ENCODE measurements at regions not wholly inside any gene's neighbourhood (a gene's known extent, or its start where the extent isn't known, plus 50 kb on each side); places are given as distances from the start of the nearest gene placed in this dataset.

DNA sequence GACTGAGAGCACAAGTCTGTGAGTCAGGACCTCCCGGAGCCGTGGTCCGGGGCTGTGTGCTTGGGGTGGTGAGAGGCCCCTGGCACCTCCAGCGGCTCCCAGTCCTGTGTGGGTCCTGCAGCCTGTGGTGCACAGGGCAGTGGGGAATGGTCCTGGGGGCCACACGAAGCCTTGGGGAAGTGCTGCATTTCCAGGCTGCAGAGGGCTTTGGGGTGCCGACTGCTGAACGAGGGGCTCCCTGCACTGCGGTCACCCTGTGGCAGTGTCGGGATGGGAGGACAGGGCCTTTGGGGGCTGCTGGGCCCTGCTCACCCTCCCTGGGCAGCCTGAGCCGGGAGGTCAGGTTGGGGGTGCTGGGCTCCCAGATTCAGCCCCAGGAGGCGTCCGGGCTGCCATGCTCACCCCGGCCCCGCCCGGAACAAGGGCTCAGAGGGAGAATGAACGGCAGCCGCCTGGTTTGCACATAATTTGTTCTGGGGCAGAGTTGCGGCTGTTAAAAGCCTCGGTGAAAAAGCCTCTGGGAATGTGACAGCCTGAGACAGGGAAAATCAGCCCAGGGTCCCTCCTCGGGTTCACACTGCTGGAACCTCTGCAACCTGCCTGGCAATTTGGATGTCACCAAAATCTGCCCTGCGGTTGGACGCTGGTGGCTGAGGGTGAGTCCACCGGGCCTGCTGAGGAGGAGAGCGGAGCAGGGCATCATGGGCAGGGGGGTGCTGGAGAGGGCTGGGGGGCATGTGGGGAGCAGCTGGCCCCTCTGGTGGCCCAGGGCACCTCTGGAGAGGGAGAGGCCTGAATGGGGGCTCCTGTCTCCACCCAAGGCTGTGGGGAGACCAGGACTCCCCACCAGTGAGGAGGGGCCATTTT, 109.2 kb downstream of the KIF26A start (continued):
- TF ChIP-seq SIN3A (IDR thresholded peaks at IDR 0.05; ENCODE audit: borderline replicate concordance in 2 of 2, control insufficient read depth in 1 of 2, low read depth in 2 of 2, low read length in 2 of 2) (no peak), EWSR1 (IDR thresholded peaks at IDR 0.05; ENCODE audit: borderline replicate concordance, low read depth, partially characterized antibody) (no peak), NFYB (IDR thresholded peaks at IDR 0.05; ENCODE audit: extremely low read depth, insufficient read length) (no peak)
- TF ChIP-seq, protein P1, sequence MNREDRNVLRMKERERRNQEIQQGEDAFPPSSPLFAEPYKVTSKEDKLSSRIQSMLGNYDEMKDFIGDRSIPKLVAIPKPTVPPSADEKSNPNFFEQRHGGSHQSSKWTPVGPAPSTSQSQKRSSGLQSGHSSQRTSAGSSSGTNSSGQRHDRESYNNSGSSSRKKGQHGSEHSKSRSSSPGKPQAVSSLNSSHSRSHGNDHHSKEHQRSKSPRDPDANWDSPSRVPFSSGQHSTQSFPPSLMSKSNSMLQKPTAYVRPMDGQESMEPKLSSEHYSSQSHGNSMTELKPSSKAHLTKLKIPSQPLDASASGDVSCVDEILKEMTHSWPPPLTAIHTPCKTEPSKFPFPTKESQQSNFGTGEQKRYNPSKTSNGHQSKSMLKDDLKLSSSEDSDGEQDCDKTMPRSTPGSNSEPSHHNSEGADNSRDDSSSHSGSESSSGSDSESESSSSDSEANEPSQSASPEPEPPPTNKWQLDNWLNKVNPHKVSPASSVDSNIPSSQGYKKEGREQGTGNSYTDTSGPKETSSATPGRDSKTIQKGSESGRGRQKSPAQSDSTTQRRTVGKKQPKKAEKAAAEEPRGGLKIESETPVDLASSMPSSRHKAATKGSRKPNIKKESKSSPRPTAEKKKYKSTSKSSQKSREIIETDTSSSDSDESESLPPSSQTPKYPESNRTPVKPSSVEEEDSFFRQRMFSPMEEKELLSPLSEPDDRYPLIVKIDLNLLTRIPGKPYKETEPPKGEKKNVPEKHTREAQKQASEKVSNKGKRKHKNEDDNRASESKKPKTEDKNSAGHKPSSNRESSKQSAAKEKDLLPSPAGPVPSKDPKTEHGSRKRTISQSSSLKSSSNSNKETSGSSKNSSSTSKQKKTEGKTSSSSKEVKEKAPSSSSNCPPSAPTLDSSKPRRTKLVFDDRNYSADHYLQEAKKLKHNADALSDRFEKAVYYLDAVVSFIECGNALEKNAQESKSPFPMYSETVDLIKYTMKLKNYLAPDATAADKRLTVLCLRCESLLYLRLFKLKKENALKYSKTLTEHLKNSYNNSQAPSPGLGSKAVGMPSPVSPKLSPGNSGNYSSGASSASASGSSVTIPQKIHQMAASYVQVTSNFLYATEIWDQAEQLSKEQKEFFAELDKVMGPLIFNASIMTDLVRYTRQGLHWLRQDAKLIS (CRISPR knock-in tag; IDR thresholded peaks at IDR 0.05), result no peak

Measured in K562 (cell line).